ENCODE measurements at regions not wholly inside any gene's neighbourhood (a gene's known extent, or its start where the extent isn't known, plus 50 kb on each side); places are given as distances from the start of the nearest gene placed in this dataset.
"Not testable (repeated sequence)": the region's sequence is repeated elsewhere in the genome, so short reads cannot be mapped to it uniquely, and the experiment has no call there.

DNA sequence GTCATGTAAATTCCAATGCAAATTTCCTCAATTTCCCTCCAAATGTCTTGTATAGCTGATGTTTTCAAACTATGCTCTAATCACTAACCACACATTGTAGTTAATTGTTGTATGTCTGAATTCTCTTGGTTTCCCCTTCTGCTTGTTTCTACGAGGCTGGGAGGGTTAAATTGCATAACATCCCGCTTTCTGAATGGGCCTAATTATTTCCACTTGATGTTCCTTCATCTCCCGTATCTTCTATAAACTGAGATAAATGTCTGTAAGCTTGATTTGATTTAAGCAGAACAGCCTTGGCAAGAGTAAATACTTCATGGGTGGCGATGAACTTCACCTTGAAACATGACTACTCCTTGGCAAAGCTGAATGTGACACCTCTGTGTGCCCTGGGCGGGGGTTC is 72.2 kb downstream of the SERINC2 start:
- no peak for TF ChIP-seq POLR2A (IDR thresholded peaks at IDR 0.05)
- TF ChIP-seq, protein P1, sequence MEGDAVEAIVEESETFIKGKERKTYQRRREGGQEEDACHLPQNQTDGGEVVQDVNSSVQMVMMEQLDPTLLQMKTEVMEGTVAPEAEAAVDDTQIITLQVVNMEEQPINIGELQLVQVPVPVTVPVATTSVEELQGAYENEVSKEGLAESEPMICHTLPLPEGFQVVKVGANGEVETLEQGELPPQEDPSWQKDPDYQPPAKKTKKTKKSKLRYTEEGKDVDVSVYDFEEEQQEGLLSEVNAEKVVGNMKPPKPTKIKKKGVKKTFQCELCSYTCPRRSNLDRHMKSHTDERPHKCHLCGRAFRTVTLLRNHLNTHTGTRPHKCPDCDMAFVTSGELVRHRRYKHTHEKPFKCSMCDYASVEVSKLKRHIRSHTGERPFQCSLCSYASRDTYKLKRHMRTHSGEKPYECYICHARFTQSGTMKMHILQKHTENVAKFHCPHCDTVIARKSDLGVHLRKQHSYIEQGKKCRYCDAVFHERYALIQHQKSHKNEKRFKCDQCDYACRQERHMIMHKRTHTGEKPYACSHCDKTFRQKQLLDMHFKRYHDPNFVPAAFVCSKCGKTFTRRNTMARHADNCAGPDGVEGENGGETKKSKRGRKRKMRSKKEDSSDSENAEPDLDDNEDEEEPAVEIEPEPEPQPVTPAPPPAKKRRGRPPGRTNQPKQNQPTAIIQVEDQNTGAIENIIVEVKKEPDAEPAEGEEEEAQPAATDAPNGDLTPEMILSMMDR (IDR thresholded peaks at IDR 0.05) = no peak
- no peaks in the 10 kb centered on the region for H3K27me3 ChIP-seq
- peaks cover 5% of the 10 kb centered on the region for H3K4me1 ChIP-seq
- no peak for ATAC-seq
- no peak overlapping the region for H3K4me3 ChIP-seq
- no peak overlapping the region for H3K27ac ChIP-seq
- no peaks in the 10 kb centered on the region for H3K36me3 ChIP-seq (replicated peaks in 1 of 2; ENCODE audit: insufficient read depth in 1 of 2, low read depth in 2 of 2)
- 27 to 28% methylated on average over 5 of the region's 5 CpGs for WGBS, 2 donors
- DNase-seq = no peak
- intact Hi-C loops (cut with DNase I) = no loop called here
- H3K9me3 ChIP-seq = no peaks in the 10 kb centered on the region

DNA sequence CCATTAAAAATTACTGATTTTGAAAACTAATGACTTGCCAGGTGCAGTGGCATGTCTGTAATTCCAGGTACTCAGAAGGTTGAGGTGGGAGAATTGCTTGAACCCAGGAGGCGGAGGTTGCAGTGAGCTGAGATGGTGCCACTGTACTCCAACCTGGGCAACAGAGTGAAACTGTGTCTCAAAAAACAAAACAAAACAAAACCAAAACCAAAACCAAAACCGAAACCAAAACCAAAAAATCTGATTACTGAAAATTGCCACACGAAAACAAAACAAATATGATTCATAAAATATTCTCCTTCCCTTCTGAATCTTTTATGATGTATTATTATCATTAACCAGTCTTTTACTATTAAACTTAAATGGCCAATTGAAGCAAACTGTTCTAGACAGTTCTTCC is 74.1 kb downstream of the SERINC2 start:
- no peak overlapping the region for H3K27ac ChIP-seq

DNA sequence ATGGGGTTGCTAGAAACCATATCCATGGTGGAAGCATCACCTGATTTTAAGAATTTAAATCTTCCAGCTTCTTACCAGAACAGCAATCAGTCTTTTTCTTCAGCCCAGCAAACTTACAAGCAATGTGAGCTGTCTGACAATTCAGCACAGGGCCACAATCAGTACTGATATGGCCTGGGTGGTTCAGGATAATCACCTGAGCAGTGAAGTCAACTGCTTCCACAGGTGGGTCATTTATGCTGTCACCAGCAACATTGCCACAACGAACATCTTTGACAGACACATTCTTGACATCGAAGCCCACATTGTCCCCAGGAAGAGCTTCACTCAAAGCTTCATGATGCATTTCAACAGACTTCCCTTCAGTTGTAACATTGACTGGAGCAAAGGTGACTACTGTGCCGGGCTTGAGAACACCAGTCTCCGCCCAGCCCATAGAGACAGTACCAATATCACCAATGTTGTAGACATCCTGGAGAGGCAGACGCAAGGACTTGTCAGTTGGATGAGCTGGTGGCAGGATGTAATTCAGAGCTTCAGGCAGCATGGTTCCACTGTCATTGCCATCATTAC is 74.8 kb downstream of the SERINC2 start:
- Histone ChIP-seq H3K36me3 (replicated peaks in 1 of 2; ENCODE audit: insufficient read depth in 1 of 2, low read depth in 2 of 2) (no peaks in the 10 kb centered on the region), H3K27me3 (no peaks in the 10 kb centered on the region), H3K4me1 (peaks cover under 1% of the 10 kb centered on the region), H3K4me3 (no peak overlapping the region), H3K27ac (no peak overlapping the region), H3K9me3 (no peaks in the 10 kb centered on the region)
- TF ChIP-seq, protein P1 (IDR thresholded peaks at IDR 0.05) = no peak
- no peak for TF ChIP-seq POLR2A (IDR thresholded peaks at IDR 0.05)
- intact Hi-C loops (cut with DNase I) = no loop called here
- ATAC-seq (no peak), DNase-seq (no peak)
- 80 to 88% methylated on average over 5 of the region's 5 CpGs for WGBS, 2 donors

More for the DNA sequence above, 74.1 kb downstream of the SERINC2 start:
- DNase-seq (no peak), ATAC-seq (no peak)
- 86 to 89% methylated on average over 3 of the region's 3 CpGs for WGBS, 2 donors
- H3K4me3 ChIP-seq = no peak overlapping the region
- TF ChIP-seq, protein P1 (IDR thresholded peaks at IDR 0.05) = no peak
- TF ChIP-seq POLR2A (IDR thresholded peaks at IDR 0.05) = no peak
- intact Hi-C loops (cut with DNase I) = no loop called here
- H3K36me3 ChIP-seq (replicated peaks in 1 of 2; ENCODE audit: insufficient read depth in 1 of 2, low read depth in 2 of 2) = no peaks in the 10 kb centered on the region
- H3K4me1 ChIP-seq = peaks cover 5% of the 10 kb centered on the region
- H3K27me3 ChIP-seq = no peaks in the 10 kb centered on the region
- no peaks in the 10 kb centered on the region for H3K9me3 ChIP-seq

DNA sequence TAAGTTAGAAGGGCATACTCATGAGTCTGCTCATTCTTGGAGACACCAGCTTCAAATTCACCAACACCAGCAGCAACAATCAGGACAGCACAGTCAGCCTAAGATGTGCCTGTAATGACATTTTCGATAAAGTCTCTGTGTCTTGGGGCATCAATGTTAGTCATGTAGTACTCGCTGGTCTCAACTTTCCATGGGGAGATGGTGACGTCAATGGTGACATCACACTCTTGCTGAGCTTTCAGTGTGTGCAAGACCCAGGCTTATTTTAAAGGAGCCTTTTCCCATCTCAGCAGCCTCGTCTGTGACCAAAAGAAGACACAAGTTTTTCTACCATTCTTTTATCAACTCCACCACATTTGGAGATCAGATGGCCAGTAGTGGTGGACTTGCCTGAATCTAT is 75.5 kb downstream of the SERINC2 start:
- ATAC-seq = no peak
- no peaks in the 10 kb centered on the region for H3K36me3 ChIP-seq (replicated peaks in 1 of 2; ENCODE audit: insufficient read depth in 1 of 2, low read depth in 2 of 2)
- H3K27ac ChIP-seq = no peak overlapping the region
- H3K4me1 ChIP-seq = no peaks in the 10 kb centered on the region
- intact Hi-C loops (cut with DNase I) = no loop called here
- DNase-seq = no peak
- no peak for TF ChIP-seq POLR2A (IDR thresholded peaks at IDR 0.05)
- TF ChIP-seq, protein P1 (IDR thresholded peaks at IDR 0.05) = no peak
- no peak overlapping the region for H3K4me3 ChIP-seq
- H3K27me3 ChIP-seq = no peaks in the 10 kb centered on the region
- WGBS, 2 donors = 72 to 81% methylated on average over 4 of the region's 4 CpGs
- no peaks in the 10 kb centered on the region for H3K9me3 ChIP-seq

DNA sequence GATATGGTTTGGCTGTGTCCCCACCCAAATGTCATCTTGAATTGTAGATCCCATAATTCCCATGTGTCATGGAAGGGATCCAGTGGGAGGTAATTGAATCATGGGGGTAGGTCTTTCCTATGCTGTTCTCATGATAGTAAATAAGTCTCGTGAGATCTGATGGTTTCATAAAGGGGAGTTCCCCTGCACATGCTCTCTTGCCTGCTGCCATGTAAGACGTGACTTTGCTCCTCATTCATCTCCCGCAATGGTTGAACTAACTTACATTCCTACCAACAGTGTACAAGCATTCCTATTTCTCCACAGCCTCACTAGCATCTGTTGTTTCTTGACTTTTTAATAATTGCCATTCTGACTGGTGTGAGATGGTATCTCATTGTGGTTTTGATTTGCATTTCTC is 76.6 kb downstream of the SERINC2 start:
- H3K4me3 ChIP-seq; H3K9me3 ChIP-seq; intact Hi-C loops (cut with DNase I); ATAC-seq; DNase-seq; H3K27ac ChIP-seq; H3K4me1 ChIP-seq; H3K27me3 ChIP-seq; H3K36me3 ChIP-seq (replicated peaks in 1 of 2; ENCODE audit: insufficient read depth in 1 of 2, low read depth in 2 of 2): not testable (repeated sequence)
- WGBS, 2 donors = 69 to 76% methylated on average over 3 of the region's 3 CpGs

DNA sequence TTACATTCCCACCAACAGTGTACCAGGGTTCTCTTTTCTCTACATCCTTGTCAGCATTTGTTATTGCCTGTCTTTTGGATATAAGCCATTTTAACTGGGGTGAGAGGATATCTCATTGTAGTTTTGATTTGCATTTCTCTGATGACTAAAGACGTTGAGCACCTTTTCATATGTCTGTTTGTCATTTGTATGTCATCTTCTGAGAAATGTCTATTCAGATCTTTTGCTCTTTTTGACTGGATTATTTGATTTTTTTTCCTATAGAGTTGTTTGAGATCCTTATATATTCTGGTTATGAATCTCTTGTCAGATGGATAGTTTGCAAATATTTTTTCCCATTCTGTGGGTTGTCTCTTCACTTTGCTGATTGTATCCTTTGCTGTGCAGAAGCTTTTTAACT is 77.6 kb downstream of the SERINC2 start:
- ATAC-seq; H3K4me1 ChIP-seq; H3K27ac ChIP-seq; H3K27me3 ChIP-seq; H3K36me3 ChIP-seq (replicated peaks in 1 of 2; ENCODE audit: insufficient read depth in 1 of 2, low read depth in 2 of 2); DNase-seq; H3K9me3 ChIP-seq; intact Hi-C loops (cut with DNase I); H3K4me3 ChIP-seq: not testable (repeated sequence)
- WGBS, 2 donors = 38 to 62% methylated on average over 1 of the region's 1 CpG

DNA sequence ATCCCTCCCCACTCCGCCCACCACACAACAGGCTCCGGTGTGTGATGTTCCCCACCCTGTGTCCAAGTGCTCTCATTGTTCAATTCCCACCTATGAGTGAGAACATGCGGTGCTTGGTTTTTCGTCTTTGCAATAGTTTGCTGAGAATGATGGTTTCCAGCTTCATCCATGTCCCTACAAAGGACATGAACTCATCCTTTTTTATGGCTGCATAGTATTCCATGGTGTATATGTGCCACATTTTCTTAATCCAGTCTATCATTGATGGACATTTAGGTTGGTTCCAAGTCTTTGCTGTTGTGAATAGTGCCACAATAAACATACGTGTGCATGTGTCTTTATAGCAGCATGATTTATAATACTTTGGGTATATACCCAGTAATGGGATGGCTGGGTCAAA is 81.0 kb upstream of the TINAGL1 start:
- DNase-seq; H3K4me3 ChIP-seq; intact Hi-C loops (cut with DNase I); ATAC-seq; H3K27ac ChIP-seq; H3K4me1 ChIP-seq; H3K36me3 ChIP-seq (replicated peaks in 1 of 2; ENCODE audit: insufficient read depth in 1 of 2, low read depth in 2 of 2); H3K9me3 ChIP-seq; H3K27me3 ChIP-seq: not testable (repeated sequence)
- whole genome bisulfite sequencing, 2 donors = 89 to 93% methylated on average over 5 of the region's 5 CpGs

DNA sequence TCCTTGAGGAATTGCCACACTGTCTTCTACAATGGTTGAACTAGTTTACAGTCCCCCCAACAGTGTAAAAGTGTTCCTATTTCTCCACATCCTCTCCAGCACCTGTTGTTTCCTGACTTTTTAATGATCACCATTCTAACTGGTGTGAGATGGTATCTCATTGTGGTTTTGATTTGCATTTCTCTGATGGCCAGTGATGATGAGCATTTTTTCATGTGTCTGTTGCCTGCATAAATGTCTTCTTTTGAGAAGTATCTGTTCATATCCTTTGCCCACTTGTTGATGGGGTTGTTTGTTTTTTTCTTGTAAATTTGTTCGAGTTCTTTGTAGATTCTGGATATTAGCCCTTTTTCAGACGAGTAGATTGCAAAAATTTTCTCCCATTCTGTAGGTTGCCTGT is 80.5 kb upstream of the TINAGL1 start:
- H3K27me3 ChIP-seq; H3K36me3 ChIP-seq (replicated peaks in 1 of 2; ENCODE audit: insufficient read depth in 1 of 2, low read depth in 2 of 2); H3K4me3 ChIP-seq; DNase-seq; H3K4me1 ChIP-seq; ATAC-seq; intact Hi-C loops (cut with DNase I); H3K9me3 ChIP-seq; H3K27ac ChIP-seq: not testable (repeated sequence)
- WGBS, 2 donors = 73 to 77% methylated on average over 2 of the region's 2 CpGs

Data from body of pancreas (tissue), 4 donors.